ENCODE measurements at regions not wholly inside any gene's neighbourhood (a gene's known extent, or its start where the extent isn't known, plus 50 kb on each side); places are given as distances from the start of the nearest gene placed in this dataset.

DNA sequence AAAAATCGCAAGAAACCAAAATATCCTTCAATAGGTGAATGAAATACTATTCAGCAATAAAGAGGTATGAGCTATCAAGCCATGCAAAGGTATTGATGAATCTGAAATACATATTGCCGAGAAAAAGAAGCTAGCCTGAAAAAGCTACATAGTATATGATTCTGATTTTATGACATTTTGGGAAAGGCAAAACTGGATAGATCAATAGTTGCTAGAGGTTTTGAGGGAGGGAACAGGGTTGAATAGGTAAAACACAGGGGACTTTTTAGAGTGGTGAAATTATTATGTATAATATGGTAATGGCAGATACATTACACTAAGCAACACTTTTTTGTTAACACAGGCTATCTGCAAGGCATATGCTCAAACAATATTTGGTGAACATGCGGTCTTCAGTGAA lies 327.6 kb upstream of the ADAMTSL1 start:
- DNase-seq (ENCODE audit: low read depth in 2 of 2) = no peak

DNA sequence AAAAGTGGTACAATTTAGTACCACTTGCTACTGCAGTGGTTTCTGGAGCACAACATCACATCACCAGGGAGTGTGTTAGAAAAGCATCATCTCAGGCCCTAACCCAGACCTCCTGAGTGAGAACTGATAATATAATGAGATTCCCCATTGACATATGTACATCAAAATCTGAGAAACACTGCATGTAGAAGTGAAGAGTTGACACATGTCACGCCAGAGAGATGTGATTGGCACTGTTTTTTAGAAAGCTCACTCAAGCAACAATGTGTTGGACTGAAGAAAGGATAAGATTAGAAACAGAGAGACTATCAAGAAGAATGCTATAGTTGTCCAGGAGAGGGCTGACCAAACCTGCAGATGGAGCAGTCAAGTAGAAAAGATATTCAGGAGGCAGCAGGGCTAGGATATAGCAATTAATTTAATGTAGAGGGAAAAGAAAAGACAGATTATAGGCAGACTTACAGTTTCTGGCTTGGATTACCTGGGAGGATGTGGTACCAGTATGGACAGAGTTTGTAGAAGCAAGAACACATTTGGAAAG lies 324.4 kb upstream of the ADAMTSL1 start:
- no peak for DNase-seq (ENCODE audit: low read depth in 2 of 2)

DNA sequence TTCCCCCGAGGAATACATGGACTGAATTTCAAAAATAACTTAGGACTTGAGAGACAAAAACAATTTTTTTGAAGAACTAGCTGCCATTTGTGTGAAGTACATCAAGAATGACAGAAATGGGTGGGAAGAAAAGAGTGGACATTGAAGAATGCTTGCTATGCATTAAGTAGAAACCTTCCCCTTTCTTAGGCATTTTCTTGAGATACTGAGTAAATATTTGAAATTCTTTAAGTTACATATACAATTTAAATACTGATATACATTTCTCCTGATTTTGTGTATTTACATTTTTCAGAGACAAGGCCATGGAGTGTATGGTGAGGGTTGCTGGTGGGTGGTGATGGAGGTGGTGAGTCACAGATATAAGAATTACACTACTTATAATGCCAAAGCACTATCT lies 319.3 kb upstream of the ADAMTSL1 start:
- no peak for DNase-seq (ENCODE audit: low read depth in 2 of 2)

DNA sequence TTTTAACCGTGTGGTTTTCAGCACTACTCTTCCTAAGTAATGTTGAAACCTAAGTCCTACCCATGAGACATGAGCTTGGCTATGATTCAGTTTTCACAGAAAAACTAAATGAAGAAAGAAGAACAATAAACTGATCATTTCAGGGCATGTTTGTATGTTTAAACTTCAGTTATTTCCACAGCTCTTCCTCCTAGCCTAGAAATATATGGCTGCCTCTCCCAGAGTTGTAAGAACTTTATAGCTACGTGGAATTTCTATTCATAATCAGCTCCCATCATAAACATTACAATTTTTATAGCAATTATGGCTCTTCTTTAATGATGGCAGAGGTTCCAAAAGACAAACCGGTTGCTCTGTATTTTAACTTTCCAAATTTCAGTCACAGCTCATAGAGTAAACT lies 314.7 kb upstream of the ADAMTSL1 start:
- DNase-seq (ENCODE audit: low read depth in 2 of 2) = no peak

DNA sequence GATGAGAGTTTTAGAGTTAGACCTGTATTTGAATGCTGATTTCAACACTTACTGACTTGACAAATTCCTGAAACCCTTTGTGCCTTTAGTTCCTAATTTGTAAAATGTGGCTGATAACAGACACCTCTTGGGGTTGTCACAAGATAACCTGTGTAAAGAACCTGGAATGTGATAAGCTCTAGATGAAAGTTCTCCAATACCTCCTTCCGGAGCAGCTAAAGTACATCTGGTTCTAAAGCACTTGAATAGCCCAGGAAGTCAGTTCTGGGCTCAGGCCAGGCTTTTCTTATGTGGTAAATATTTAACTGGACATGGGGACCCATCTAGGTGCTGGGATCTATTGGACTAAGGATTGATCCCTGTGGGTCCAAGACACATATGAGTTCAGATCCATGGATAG lies 310.8 kb upstream of the ADAMTSL1 start:
- DNase-seq (ENCODE audit: low read depth in 2 of 2) = no peak

DNA sequence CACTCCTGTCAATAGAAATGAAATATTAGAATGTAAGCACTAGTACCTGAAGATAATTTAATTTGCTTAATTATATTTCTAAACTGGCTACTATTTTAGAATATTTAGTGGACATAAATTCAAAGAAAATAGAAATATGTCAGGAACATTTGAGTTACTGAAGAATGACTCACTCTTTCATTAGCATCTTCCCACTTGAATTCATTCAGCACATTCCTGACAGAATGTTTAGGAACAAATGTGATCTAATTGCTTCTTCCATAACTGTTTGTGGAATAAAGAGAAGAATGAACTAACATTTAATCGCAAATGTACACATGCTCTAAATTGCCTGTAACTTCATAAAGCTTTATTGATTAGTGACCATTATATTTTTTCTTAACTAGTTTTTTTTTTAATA lies 306.2 kb upstream of the ADAMTSL1 start:
- DNase-seq (ENCODE audit: low read depth in 2 of 2) = no peak

GRCh38 chr9:18173923-18174322 lies 300.0 kb upstream of the ADAMTSL1 start:
- DNase-seq (ENCODE audit: low read depth in 2 of 2) = no peak

- no peak for DNase-seq (ENCODE audit: low read depth in 2 of 2)
These were observed 291.3 kb upstream of the ADAMTSL1 start for GRCh38 chr9:18182636-18183035.

GRCh38 chr9:18183974-18184373 lies 290.0 kb upstream of the ADAMTSL1 start:
- DNase-seq (ENCODE audit: low read depth in 2 of 2) = no peak

DNA sequence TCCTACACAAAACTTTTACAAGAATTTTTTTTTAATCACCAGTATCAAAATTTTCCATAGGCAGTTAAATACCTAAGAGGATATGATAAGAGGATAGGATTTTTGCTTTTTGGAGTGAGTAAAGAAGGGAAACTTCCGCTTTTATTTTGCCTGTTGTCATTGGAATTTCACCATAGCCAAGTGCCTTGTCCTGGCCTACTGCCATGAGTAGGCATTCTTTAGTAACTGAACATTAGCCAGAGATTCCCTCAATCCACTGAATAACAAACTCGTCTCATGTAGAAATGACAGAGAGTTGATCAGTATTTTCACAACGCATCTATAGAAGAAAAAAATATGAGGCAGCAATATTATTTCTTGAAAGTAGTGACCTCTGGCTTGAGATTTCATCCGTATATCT lies 289.6 kb upstream of the ADAMTSL1 start:
- DNase-seq (ENCODE audit: low read depth in 2 of 2) = no peak

DNA sequence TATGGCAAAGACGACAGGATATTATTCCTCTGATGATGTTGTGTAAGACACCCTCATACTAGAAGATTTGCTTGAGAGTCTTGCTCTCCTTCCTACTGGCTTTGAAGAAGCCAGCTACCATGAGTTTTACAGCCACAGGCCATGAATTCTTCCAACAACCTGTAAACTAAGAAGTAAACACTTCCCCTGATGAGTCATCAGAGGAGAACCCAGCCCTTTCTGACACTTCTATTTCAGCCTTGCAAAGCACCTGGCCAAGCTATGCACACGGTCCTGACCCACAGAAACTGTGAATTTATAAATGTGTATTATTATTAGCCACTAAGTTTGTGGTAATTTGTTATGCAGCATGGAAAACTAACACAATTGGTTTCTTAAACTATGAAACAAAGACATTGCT lies 288.8 kb upstream of the ADAMTSL1 start:
- no peak for DNase-seq (ENCODE audit: low read depth in 2 of 2)

DNA sequence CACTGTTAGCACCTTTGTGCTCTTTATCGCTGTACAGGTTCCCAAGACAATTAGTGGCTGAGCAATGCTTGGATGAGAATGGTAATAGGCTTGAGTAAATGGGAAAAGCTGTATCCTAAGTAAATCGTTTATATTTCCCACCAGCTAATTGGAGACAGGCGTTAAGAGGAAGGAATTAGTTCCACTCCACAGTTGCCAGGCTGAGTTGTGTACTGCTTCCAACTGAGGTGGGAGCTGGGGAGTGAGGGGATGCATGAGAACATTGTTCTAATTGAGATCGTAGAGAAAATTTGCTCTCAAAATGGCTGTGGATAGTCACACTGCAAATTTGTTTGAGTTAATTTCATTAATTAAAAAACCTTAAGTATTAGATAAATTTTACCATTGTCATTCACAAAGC lies 285.0 kb upstream of the ADAMTSL1 start:
- DNase-seq (ENCODE audit: low read depth in 2 of 2) = no peak

DNA sequence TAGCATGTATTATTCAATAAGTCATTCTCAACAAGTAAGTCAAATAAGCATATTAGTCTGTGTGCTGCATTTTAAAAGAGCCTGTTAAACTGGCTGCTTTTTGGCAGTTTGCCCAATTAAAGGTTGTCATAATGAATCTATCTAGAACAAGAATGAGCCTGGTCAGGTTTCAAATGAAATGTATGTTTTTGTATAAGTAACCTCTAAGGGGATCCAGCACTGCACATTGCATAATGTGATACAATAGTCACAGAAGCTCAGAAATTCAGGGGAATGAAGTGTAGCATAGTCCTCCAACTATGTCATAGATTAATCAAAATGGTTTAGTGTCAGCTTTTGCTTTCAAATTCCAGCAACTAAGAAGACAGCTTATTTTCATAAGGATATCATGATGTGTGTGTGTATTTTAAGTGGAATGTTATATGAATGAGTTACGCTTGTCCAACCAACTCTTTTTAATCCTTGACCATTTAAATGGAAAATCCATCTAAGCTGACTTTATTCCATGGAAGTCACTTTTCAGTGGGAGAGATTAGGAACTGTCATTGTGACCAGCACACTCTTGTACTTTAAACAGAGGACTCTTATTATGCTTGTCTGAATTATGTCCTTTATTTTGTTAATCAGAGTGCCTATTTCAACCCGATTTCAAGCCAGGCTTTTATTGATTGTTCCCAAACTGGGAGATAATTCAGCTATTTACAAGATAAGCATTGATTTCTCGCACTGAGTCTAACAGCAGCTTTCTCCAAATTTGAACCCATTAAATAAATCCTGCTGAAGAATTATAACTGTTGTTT lies 283.9 kb upstream of the ADAMTSL1 start:
- no peak for DNase-seq (ENCODE audit: low read depth in 2 of 2)

DNA sequence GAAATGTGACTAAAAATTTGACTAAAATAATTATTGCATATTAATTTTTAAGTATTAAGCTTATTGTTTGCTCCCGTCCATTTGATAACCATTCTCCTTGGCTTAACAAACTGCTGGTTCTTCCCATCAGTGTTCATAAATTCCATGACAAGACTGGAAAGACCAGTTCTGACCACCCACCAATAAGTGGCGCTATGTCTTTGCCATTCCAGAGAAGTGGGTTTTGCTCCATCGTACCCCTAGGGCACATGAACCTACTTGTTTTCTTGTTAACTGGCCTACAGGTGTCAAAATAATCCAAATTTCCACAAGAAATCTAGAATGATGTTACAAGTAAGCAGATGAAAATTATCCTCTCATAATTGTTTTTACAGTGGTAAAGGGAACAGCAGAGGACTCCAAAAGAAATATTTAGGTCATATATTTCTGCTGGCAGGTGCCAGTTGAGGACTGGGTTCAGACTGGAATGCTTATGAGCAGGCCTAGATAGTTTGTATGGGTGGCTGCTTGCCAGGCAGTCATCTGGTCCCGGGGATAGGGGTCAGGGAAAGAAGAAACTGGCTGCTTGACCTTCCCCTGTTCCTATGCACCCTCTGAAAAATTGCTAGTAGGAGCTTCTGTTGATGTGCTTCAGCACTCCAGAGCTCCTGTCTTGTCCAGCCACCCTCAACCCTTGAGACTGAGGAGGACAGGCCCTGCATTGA lies 283.1 kb upstream of the ADAMTSL1 start:
- DNase-seq (ENCODE audit: low read depth in 2 of 2) = no peak

- DNase-seq (ENCODE audit: low read depth in 2 of 2) = no peak
These were observed 279.6 kb upstream of the ADAMTSL1 start for GRCh38 chr9:18194316-18194715.

DNA sequence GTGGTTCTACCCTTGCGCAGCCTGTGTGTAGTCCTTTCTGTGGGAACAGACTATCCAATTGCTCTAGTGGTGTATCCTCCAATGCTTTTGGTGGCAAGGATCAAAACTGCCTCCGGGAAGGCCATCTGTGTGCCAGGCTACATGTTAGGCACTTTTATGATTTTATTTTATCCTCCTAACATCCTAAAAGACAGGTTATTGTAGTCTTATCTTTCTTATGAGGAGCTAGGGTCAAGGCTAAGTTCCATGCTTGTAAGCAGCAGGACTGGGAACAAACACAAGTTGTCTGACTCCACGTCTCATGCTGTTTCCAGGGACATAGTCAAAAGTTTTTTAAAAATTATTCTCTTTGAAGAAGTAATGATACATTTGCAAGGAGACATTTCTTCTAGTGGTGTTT lies 278.7 kb upstream of the ADAMTSL1 start:
- DNase-seq (ENCODE audit: low read depth in 2 of 2) = no peak

DNA sequence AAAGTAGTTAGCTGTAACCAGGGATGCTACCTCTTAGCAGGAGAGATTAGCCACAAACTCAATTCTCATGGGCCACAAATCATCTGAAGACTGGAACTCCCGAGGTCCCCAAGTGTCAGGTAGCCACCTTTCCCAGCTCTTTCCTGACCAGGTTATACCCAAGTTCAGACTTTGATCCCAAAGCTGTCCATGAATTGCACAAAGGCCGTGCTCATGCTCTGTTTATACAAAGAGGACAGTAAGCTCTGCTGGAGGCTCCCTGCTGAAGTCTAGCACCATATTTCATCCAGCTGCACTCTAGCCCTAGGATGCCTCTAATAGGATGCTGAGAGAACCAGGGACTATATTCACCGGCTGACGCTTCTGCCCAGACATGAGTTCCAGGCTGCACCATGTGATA lies 271.0 kb upstream of the ADAMTSL1 start:
- DNase-seq (ENCODE audit: low read depth in 2 of 2) = no peak

DNA sequence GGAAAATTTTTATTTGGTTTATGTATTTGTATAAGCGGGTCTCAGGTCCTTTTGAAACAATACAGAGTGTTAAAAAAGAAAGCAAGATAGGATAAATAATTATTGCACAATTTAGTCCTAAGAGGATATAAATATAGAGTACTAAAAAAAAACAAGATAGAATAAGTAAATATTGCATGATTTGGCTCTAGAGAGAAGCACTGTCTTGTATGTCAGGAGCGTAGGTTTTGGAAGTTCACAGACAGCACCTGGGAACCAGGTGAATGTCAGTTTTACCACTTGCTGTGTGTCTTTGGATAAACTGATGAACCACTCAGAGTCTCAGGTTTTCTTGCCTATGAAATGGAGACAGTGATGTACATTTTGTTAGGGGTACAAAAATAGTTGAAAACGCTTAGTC lies 266.2 kb upstream of the ADAMTSL1 start:
- no peak for DNase-seq (ENCODE audit: low read depth in 2 of 2)

DNA sequence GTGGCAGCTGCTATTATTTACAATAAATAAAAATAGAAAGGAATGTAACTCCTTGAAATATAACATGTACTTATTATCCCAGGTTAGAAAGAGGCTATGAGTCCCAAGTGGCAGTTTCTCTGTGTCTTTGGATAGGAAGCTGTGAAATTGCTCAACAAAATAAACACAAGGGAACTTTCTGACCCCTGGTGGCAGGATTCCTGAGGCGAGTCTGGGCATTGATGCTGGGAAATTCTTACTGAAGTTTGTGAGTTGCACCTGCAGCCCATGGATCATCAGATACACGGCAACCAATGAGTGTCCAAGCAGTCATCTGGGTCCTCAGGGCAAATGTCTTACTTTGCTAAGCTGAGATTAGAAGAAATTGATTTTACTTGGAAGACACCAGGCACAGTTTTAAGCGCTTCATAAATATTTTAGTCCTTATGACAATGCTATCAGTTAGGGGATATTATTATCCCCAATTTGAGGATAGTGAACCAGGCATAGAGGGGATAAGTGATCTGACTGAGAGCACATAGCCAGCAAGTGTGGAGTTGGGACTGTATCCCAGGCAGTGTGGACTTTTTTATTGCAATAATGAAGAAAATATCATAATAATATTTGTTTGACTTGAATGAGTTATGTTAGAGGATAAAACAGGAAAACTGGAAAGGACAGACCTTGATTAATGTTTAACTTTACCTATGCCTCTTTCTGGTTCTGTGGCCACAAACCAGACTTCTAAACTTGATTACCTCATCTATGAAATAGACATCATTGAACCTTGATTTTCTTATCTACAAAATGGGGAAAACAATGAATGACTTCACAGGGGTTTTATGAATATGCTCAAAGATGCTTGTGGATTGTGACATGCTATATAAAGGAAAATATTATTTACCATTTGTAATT lies 265.5 kb upstream of the ADAMTSL1 start:
- DNase-seq (ENCODE audit: low read depth in 2 of 2) = no peak

GRCh38 chr9:18215626-18216025 lies 258.3 kb upstream of the ADAMTSL1 start:
- DNase-seq (ENCODE audit: low read depth in 2 of 2) = no peak

GRCh38 chr9:18216376-18216775 lies 257.6 kb upstream of the ADAMTSL1 start:
- DNase-seq (ENCODE audit: low read depth in 2 of 2) = no peak

DNA sequence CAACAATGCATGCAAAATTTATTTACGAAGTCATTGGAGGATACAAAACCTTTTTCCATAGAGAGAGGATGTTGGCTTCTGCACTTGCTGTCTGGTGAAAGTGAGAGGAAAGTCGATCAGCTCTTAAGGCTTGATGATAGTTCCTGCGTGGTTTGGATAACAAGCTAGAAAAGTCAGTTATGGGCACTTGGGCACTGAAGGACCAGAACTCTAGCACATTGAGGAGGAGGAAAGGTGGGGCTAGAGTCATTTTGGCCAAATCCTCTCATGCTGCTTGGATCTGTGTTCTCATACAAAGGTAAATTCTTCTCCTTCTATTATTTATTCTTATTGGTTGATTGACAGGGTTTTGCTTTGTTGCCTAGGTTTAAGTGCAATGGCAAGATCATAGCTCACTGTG lies 245.9 kb upstream of the ADAMTSL1 start:
- no peak for DNase-seq (ENCODE audit: low read depth in 2 of 2)
